Caki2 (cell line): ENCODE measurements at regions not wholly inside any gene's neighbourhood (a gene's known extent, or its start where the extent isn't known, plus 50 kb on each side); places are given as distances from the start of the nearest gene placed in this dataset.

Source experiments
- DNase-seq: peaks from one replicate; pipeline ENCODE4 v3.0.0-alpha.2; 2015; ENCODE audit warnings: low read depth
- in situ Hi-C: cut with HindIII; loops from 2 replicates; pipeline ENCODE4 v1.10.0; 2016; ENCODE audit warnings: low sequenced_read_pairs, low pct_unique_long_range_greater_than_20kb, mixed read lengths

GRCh38 chr14:26959972-26960660, 362.3 kb upstream of the NOVA1 start:
- DNase-seq, result no peak

GRCh38 chr14:26963711-26964110, 365.9 kb upstream of the NOVA1 start:
- in situ Hi-C loops, result no loop called here
- DNase-seq, result no peak

More at GRCh38 chr14:26959972-26960660, 362.3 kb upstream of the NOVA1 start:
- in situ Hi-C loops, result no loop called here

- DNase-seq, result no peak
- in situ Hi-C loops, result no loop called here
These were observed 367.7 kb upstream of the NOVA1 start for GRCh38 chr14:26965490-26965889.

GRCh38 chr14:26966908-26967307, 369.1 kb upstream of the NOVA1 start:
- in situ Hi-C loops, result no loop called here
- DNase-seq, result peak; percentile 13

- in situ Hi-C loops, result no loop called here
These were observed 377.1 kb upstream of the NOVA1 start for GRCh38 chr14:26974965-26975364.

GRCh38 chr14:26982071-26982470, 384.2 kb upstream of the NOVA1 start:
- DNase-seq, result no peak
- in situ Hi-C loops, result no loop called here

More at GRCh38 chr14:26974965-26975364, 377.1 kb upstream of the NOVA1 start:
- no peak for DNase-seq

- in situ Hi-C loops, result no loop called here
These were observed 386.7 kb upstream of the NOVA1 start for GRCh38 chr14:26984311-26985177.

GRCh38 chr14:26987744-26988363, 390.0 kb upstream of the NOVA1 start:
- in situ Hi-C loops, result no loop called here
- DNase-seq, result no peak

More at GRCh38 chr14:26984311-26985177, 386.7 kb upstream of the NOVA1 start:
- DNase-seq, result peak; percentile 4

- in situ Hi-C loops, result no loop called here
- no peak for DNase-seq
These were observed 393.1 kb upstream of the NOVA1 start for GRCh38 chr14:26990946-26991345.

GRCh38 chr14:26992403-26993115, 394.7 kb upstream of the NOVA1 start:
- in situ Hi-C loops, result no loop called here
- no peak for DNase-seq

- in situ Hi-C loops, result no loop called here
- no peak for DNase-seq
These were observed 395.7 kb upstream of the NOVA1 start for GRCh38 chr14:26993556-26993955.

GRCh38 chr14:26995301-26995700, 397.5 kb upstream of the NOVA1 start:
- in situ Hi-C loops, result no loop called here
- DNase-seq, result no peak

- in situ Hi-C loops, result no loop called here
- no peak for DNase-seq
These were observed 398.4 kb upstream of the NOVA1 start for GRCh38 chr14:26996246-26996645.

- in situ Hi-C loops, result no loop called here
These were observed 404.3 kb upstream of the NOVA1 start for GRCh38 chr14:27002179-27002578.

GRCh38 chr14:27006570-27006969, 408.7 kb upstream of the NOVA1 start:
- in situ Hi-C loops, result no loop called here
- DNase-seq, result no peak

More at GRCh38 chr14:27002179-27002578, 404.3 kb upstream of the NOVA1 start:
- no peak for DNase-seq

- in situ Hi-C loops, result no loop called here
- DNase-seq, result no peak
These were observed 410.4 kb upstream of the NOVA1 start for GRCh38 chr14:27008187-27008586.

- in situ Hi-C loops, result no loop called here
- no peak for DNase-seq
These were observed 414.8 kb upstream of the NOVA1 start for GRCh38 chr14:27012641-27013040.

GRCh38 chr14:27013678-27014077, 415.8 kb upstream of the NOVA1 start:
- no peak for DNase-seq
- in situ Hi-C loops, result no loop called here
